BJ (cell line): ENCODE measurements at regions not wholly inside any gene's neighbourhood (a gene's known extent, or its start where the extent isn't known, plus 50 kb on each side); places are given as distances from the start of the nearest gene placed in this dataset.
"Not testable (repeated sequence)": the region's sequence is repeated elsewhere in the genome, so short reads cannot be mapped to it uniquely, and the experiment has no call there.

Experiments used
- CTCF ChIA-PET: fragments of 350-600 bp; formaldehyde crosslinking; extraction: SDS; loops from one replicate; lab custom pipeline; 2021; ENCODE audit warnings: antibody characterized with exemption, inconsistent platforms; lab: Yijun Ruan, JAX
- POLR2A ChIA-PET: fragments of 300-600 bp; sonication (Branson Sonifier 250); formaldehyde crosslinking; extraction: SDS; loops from one replicate; lab custom pipeline; 2021; ENCODE audit warnings: antibody characterized with exemption; lab: Charles Lee
- DNase-seq: peaks from one replicate; pipeline ENCODE4 v3.0.0-alpha.2; 2011; ENCODE audit warnings: low read depth
- H3K27me3 ChIP-seq: 2 replicates; pipeline ENCODE4 v1.6.0; 2011; ENCODE audit warnings: low read length; ENCODE audit not compliant: control insufficient read depth, insufficient read depth
- H3K36me3 ChIP-seq: 2 replicates; pipeline ENCODE4 v1.5.1; 2011; ENCODE audit warnings: low read length; ENCODE audit not compliant: control insufficient read depth, insufficient read depth
- H3K4me3 ChIP-seq: 2 replicates; pipeline ENCODE4 v1.5.1; 2011; ENCODE audit warnings: low read depth, mild to moderate bottlenecking, control low read depth, low read length
- CTCF ChIP-seq: IDR thresholded peaks from 2 replicates; pipeline ENCODE4 v1.5.1; 2011; ENCODE audit warnings: low read depth, mild to moderate bottlenecking, control low read depth, inconsistent platforms, low read length, moderate library complexity; ENCODE audit not compliant: insufficient read depth

GRCh38 chr14:106174206-106174605, 647.8 kb downstream of the TMEM121 start:
- H3K4me3 ChIP-seq, result no peak overlapping the region
- POLR2A ChIA-PET, result no interaction called here
- H3K27me3 ChIP-seq, result no peaks in the 10 kb centered on the region
- no peak for TF ChIP-seq CTCF
- no peaks in the 10 kb centered on the region for H3K36me3 ChIP-seq
- no peak for DNase-seq
- CTCF ChIA-PET, result no interaction called here

- POLR2A ChIA-PET, DNase-seq, H3K4me3 ChIP-seq, H3K27me3 ChIP-seq, CTCF ChIA-PET, H3K36me3 ChIP-seq: not testable (repeated sequence)
Measured at GRCh38 chr14:106177266-106178246, 651.2 kb downstream of the TMEM121 start.

- Histone ChIP-seq H3K36me3 (no peaks in the 10 kb centered on the region), H3K4me3 (no peak overlapping the region), H3K27me3 (no peaks in the 10 kb centered on the region)
- DNase-seq, result no peak
- ChIA-PET CTCF (no interaction called here), POLR2A (no interaction called here)
- TF ChIP-seq CTCF, result no peak
Measured at GRCh38 chr14:106179761-106180160, 653.4 kb downstream of the TMEM121 start.

- CTCF ChIA-PET, H3K27me3 ChIP-seq, POLR2A ChIA-PET: not testable (repeated sequence)
Measured at GRCh38 chr14:106184771-106185170, 658.4 kb downstream of the TMEM121 start.

GRCh38 chr14:106185174-106185836, 658.9 kb downstream of the TMEM121 start:
- H3K36me3 ChIP-seq, H3K27me3 ChIP-seq, CTCF ChIA-PET, H3K4me3 ChIP-seq, POLR2A ChIA-PET, DNase-seq: not testable (repeated sequence)

More at GRCh38 chr14:106184771-106185170, 658.4 kb downstream of the TMEM121 start:
- not testable (repeated sequence) for H3K4me3 ChIP-seq, H3K36me3 ChIP-seq, DNase-seq

GRCh38 chr14:106185837-106186233, 659.5 kb downstream of the TMEM121 start:
- Histone ChIP-seq H3K4me3 (no peak overlapping the region), H3K27me3 (no peaks in the 10 kb centered on the region), H3K36me3 (no peaks in the 10 kb centered on the region)
- DNase-seq, result no peak
- CTCF ChIA-PET, result no interaction called here
- POLR2A ChIA-PET, result no interaction called here
- TF ChIP-seq CTCF, result no peak
